Choroid plexus epithelial cell (primary cell): ENCODE measurements at regions not wholly inside any gene's neighbourhood (a gene's known extent, or its start where the extent isn't known, plus 50 kb on each side); places are given as distances from the start of the nearest gene placed in this dataset.

Source experiments
- DNase-seq: peaks from one replicate; pipeline ENCODE4 v3.0.0-alpha.2; 2010; ENCODE audit warnings: low read depth
- H3K4me3 ChIP-seq: 2 replicates; pipeline ENCODE4 v1.5.1; 2011; ENCODE audit warnings: low read depth, mild to moderate bottlenecking, control low read depth, low read length, moderate library complexity
- TF ChIP-seq, protein P1 (sequence below): conservative IDR thresholded peaks from 2 replicates; pipeline ENCODE4 v1.5.1; 2011; ENCODE audit warnings: low read depth, mild to moderate bottlenecking, control low read depth, inconsistent platforms, low read length, moderate library complexity

- no peak overlapping the region for H3K4me3 ChIP-seq
- TF ChIP-seq, protein P1, sequence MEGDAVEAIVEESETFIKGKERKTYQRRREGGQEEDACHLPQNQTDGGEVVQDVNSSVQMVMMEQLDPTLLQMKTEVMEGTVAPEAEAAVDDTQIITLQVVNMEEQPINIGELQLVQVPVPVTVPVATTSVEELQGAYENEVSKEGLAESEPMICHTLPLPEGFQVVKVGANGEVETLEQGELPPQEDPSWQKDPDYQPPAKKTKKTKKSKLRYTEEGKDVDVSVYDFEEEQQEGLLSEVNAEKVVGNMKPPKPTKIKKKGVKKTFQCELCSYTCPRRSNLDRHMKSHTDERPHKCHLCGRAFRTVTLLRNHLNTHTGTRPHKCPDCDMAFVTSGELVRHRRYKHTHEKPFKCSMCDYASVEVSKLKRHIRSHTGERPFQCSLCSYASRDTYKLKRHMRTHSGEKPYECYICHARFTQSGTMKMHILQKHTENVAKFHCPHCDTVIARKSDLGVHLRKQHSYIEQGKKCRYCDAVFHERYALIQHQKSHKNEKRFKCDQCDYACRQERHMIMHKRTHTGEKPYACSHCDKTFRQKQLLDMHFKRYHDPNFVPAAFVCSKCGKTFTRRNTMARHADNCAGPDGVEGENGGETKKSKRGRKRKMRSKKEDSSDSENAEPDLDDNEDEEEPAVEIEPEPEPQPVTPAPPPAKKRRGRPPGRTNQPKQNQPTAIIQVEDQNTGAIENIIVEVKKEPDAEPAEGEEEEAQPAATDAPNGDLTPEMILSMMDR: no peak
- DNase-seq: no peak
Observed at GRCh38 chr2:120681696-120682288, 53.9 kb upstream of the GLI2 start.

- no peak overlapping the region for H3K4me3 ChIP-seq
- TF ChIP-seq, protein P1: no peak
- DNase-seq: no peak
Observed at GRCh38 chr2:120682654-120683053, 53.0 kb upstream of the GLI2 start.

DNA sequence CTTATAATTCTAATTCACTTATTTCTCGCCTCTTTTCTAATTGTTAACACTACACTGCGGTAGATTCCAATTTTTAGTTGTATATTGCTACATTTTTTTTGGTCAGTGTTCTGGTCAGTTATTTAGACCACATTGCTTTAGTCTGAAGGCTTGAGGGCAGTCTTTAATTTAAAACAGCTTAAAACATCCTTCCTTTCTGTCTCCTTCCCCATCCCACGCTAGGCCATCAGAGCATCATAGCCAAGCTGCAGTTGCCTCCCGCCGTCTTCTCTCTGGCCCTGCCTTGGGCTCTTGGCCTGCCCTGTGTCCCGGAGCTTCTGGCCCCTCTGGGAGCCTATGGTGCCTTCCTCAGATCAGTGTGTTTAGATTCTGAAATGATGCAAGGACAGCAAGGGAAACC is 52.6 kb upstream of the GLI2 start:
- TF ChIP-seq, protein P1: no peak
- H3K4me3 ChIP-seq: no peak overlapping the region
- DNase-seq: no peak

- TF ChIP-seq, protein P1: no peak
- no peak overlapping the region for H3K4me3 ChIP-seq
- DNase-seq: no peak
Observed at GRCh38 chr2:120683701-120684100, 52.0 kb upstream of the GLI2 start.

DNA sequence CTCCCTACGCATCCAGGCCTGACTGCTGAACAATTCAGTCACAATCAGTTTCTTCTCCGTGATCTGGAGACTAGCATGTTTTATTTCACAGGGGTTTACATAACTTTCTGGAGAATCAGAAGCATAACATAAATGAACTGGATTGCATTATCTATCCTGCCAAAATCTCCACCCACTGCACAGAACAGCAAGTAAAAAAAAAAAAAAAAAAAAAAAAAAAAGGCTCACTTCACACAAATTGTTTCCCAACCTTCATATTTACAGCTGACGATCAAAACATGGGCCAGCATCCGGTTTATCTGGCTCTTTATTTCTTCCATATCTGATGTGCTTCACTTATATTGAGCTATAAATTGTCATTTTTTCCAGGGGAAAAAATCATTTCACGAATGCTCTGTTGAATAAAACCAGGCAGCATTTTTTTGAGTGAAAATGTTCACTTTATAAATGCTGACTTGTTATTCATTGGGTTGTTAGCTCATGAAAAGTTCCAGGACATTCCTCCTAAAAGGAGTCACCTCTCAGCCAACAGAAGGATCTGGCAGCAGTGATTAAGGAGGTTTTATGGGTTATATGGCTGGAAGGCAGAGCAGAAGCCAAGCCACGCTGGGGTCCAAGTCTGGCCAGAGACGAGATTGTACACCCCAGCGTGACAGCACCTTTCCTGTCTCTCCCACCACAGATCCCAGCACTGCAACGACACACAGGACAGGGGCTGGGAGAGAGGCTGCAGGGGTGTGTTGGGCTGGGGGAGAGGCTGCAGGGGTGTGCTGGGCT is 51.2 kb upstream of the GLI2 start:
- no peak overlapping the region for H3K4me3 ChIP-seq
- no peak for DNase-seq
- TF ChIP-seq, protein P1: no peak

DNA sequence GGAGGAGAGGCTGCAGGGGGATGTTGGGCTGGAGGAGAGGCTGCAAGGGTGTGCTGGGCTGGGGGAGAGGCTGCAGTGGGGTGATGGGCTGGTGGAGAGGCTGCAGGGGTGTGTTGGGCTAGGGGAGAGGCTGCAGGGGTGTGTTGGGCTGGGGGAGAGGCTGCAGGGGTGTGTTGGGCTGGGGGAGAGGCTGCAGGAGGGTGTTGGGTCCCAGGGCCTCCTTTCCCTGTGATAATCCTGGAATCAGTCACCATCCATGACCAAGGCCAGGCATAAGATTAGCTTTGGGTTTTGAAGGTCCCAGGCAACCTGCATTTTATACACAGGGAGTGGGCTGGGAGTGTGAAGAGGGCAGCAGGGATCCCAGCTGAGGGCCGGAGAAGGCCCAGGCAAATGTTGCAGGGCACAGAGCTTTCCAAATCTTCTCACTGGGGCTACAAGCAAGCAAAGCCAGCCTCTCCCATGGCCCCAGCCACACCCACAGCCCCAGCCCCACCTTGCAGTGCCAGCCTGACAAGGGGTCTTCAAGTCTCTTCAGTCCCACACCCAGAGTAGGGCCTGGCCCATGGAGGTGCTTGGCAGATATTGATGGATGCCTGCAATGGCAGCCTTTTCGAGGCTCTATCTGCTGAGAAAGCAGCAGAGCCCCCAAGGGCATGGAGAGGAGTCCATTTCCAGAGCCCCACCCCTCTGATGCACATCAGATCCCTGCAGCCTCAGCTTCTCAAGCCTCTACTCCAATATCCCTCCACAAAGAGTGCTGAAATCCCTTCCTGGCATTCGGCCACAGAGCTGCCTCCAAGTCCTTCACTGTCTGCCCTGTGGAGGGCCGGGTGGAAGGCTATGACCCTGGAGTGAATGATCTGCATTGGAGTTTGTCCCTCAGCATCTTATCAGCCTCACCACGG is 50.3 kb upstream of the GLI2 start:
- TF ChIP-seq, protein P1: no peak
- no peak for DNase-seq
- no peak overlapping the region for H3K4me3 ChIP-seq
